HG03520 (cell line): ENCODE measurements at regions not wholly inside any gene's neighbourhood (a gene's known extent, or its start where the extent isn't known, plus 50 kb on each side); places are given as distances from the start of the nearest gene placed in this dataset.
A peak's percentile ranks its signal among the peaks of the same experiment; 100 is the strongest.
"Not testable (repeated sequence)": the region's sequence is repeated elsewhere in the genome, so short reads cannot be mapped to it uniquely, and the experiment has no call there.

Source experiments
- ATAC-seq: cut with Tn5 transposase; IDR thresholded peaks from one replicate; pipeline ENCODE4 v1.9.1; 2021; ENCODE audit warnings: mild to moderate bottlenecking, moderate library complexity; ENCODE audit not compliant: unreplicated experiment

DNA sequence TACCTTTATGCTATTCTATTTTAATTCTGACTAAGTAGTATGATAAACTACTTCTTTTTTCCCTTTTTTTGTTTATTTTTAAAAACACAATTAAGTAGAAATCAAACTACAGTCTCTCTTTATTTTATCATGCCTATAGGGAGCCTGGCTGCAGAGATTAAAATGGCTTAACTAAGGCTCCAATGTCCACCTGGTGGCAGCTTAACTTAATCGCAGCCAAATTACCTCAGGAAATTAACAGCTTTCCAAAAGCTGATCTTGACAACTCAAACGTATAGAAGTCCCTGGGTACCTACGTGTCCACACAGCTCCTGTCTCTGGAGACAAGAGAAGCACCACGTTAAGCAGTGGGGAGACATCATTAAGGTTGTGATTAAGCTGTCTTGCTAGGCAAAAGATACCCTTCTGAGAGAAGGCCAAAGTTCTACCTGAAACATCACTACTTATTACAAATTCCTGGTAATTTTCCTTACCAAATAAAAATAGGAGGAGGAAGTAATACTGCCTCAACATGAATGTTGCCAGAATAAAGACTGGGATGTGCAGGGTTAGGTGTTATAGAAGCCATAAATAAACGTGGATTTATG lies 63.2 kb upstream of the SNX19 start:
- ATAC-seq: no peak

DNA sequence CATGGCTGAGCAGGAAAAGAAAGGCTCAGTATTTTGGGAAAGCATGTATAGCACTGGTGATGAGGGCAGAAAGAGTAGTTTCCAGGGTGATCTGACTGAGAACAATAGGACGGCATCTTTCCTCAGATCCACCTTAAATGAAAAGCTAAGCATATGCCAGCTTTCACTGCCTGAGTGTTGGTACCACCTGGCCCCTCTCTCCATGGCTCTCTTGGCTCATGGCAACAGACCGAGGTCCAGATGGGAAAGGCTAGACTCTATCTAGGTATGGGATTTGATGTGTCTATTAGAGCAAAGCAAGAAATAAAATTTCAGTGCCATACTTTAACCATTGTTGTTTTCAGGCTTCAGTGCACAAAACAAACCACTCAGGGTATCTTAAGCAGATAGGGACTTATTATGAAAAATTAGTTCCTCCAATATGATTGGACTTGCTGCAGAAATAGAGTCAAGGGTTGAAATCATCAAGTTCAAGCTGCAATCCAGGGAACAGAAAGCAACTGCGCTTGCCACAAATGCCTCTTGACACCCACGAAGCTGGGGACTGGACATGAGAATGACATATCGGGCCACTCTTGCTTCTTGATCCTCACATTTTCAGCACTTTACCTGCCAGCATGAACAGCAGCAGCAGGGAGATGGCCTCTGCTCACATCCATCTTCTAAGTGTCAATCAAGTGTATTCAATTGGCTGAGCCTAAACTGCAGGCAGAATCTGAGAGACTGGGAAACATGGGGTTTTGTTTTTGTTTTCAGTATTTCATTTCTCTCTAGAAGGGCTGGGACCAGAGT lies 64.0 kb upstream of the SNX19 start:
- ATAC-seq: no peak

DNA sequence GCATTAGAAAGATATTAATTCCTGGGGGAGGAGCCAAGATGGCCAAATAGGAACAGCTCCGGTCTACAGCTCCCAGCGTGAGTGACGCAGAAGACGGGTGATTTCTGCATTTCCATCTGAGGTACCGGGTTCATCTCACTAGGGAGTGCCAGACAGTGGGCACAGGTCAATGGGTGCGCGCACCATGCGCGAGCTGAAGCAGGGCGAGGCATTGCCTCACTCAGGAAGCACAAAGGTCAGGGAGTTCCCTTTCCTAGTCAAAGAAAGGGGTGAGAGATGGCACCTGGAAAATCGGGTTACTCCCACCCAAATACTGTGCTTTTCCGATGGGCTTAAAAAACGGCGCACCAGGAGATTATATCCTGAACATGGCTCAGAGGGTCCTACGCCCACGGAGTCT lies 68.0 kb upstream of the SNX19 start:
- ATAC-seq: not testable (repeated sequence)

DNA sequence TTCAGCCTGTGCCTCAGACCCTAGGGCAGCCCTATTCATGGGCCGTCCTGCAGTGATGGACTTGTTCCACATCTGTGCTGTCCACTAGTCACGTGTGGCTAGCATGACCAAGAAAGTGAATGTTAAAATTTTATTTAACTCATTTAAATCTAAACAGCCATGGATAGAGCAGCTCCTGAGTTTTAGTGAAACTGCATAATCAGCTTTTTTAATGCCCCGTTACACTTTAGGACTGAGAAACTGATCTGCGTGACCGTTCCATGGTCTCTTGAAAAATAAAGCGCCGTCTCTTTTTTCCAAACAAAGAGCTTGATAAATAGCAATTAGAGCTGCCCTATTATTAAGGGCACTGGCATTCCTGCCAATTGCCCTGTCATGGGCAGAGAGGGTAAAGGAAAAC lies 76.5 kb upstream of the SNX19 start:
- no peak for ATAC-seq

DNA sequence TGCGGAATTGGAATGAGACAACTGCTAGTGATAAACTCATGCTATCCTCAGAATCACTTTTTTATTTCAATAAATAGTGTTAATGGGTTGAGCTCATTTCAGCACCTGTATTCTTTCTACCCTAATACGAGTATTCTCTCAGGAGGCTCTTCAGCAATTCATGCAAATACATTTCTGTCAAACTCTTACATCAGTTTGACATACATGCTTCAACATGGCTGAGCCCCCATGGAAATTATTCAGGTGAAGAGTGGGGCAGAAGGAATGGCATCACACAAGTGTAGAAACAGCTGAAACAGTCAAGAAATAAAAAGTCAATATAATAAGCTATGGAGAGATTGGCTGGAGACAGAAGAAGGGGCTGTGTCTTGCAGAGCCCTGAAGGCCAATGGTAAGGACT lies 77.8 kb upstream of the SNX19 start:
- ATAC-seq: no peak

DNA sequence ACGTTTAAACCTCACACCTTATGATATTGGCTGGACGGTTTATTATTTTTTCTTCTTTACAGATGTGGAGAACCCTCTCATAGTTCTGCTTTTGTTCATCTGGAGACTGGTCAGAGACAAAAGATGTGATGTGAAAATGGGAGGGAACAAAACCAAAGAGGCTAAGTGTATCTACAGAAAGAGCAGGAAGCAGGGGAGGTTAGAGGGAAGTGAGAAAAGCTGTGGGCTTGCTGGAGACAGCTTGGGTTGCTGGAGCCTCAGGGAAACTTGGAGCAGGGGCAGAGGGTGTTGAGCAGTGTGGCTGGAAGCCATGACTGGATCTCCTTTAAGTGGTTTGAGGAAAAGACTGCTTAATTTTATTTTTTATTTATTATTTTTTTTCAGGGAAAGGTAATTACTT lies 79.0 kb upstream of the SNX19 start:
- ATAC-seq: no peak

DNA sequence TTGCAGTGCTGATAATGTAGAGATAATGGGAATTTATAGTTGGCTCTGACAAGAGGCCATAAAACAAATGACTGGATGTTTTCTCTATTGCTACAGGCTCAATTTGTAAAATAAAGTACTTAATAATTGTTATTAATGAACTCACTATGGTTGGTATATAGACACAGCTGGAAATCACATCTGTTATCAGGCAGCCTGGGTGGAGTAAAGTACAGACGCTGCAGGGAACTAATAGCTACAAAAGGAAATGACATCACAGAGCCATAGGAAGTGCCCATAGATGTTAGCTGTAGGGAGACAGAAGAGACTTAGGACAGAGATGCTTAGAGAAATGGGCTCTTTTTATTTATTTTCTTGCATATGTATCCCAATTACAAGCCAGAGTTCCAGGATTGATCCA lies 81.0 kb upstream of the SNX19 start:
- ATAC-seq: no peak

DNA sequence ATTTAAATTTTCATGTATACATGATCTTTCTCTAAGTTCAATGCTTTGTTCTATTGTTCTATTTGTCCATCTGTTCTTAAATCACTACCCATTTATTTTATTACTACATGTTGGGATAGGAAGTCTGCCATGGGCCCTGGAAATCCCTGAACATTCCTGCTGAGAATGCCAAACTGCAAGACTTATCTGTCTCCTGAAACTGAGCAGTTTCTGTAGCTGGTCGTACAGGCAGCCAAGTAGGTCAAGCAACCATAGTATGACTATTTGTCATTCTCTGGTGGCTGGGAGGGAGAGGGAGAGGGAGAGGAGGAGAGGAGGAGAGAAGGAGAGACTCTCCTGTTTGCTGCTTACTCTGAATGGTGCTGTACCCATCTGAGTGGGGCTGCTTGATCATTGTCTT lies 82.8 kb upstream of the SNX19 start:
- no peak for ATAC-seq

DNA sequence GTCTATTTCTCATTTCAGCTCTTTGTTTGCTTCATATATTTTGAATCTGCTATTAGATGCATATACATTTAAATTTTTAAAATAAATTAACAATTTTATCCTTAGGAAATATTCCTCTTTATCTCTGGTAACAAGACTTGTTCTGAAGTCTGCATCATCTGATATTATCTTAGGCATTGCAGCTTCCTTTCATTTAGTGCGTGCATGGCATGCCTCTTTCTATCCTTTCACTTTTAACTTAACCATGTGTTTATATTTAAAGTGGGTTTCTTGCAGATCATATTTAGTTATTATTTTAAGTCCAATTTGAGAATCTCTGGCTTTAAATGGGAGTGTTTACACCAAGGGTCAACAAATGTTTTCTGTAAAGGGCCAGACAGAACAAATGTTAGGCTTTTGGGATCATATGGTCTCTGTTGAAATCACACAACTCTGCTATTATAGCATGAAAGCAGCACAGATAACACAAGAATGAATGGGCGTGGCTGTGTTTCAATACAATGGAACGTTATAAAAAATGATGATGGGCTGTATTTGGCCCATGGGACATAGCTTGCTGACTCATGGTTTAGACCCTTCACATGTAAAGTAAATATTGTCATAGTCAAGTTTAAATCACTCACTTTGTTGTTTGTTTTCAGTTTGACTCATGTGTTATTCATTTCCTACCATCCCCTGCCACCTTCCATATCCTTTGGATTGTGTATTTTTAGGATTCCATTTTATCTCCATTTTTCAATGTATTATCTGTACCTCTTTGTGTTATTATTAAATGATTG lies 83.9 kb upstream of the SNX19 start:
- no peak for ATAC-seq

DNA sequence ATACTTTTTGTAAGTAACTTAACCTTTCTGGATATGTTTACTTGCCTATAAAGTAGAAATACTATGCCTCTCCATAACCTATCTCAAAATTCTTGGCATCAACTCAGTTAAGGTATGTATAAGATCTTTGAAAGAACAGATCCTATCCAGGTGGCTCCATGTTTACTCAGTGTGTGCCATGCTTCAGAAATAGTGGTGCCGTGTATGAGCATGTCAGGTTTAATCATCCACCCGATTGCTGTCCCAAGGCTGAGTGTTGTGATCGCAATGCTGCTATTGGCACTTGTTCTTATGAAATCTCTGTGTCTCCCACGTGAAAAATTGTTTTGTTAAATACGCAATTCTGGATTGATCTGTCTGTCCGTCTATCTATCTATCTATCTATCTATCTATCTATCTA lies 85.9 kb upstream of the SNX19 start:
- no peak for ATAC-seq

DNA sequence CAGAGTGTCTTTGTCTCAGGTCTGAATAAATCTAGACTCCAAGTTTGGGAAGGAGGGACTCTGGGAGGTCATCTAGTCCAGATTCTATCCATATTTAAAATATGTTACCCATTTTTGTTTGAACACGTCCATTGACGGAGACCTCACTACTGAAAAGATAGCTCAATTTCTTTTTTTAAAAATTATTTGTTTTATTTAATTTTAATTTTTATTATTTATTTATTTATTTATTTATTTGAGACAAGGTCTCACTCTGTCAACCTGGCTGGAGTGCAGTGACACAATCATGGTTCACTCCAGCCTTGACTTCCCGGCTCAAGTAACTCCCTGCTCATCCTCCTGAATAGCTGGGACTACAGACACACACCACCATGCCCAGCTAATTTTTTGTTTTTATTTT lies 89.5 kb upstream of the SNX19 start:
- no peak for ATAC-seq

DNA sequence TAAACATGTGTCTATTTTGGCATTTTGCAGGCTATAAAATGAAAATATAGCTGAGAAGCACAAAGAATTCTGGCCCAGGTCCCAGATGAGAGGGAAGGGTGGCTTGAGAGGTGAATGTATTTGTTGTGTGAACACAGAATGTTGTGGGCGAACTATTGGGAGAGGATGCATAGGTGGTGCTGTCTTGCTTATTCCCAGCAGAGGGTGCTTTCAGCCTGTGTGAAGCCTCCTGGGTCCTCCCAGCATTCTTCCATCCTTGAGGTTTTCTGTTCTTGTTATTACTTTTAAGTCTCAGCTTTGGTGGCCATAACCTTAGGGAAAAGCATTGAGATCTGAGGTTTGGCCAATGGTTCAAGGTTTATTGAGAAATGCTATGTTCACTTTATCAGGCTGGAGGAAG lies 108.7 kb upstream of the SNX19 start:
- no peak for ATAC-seq

DNA sequence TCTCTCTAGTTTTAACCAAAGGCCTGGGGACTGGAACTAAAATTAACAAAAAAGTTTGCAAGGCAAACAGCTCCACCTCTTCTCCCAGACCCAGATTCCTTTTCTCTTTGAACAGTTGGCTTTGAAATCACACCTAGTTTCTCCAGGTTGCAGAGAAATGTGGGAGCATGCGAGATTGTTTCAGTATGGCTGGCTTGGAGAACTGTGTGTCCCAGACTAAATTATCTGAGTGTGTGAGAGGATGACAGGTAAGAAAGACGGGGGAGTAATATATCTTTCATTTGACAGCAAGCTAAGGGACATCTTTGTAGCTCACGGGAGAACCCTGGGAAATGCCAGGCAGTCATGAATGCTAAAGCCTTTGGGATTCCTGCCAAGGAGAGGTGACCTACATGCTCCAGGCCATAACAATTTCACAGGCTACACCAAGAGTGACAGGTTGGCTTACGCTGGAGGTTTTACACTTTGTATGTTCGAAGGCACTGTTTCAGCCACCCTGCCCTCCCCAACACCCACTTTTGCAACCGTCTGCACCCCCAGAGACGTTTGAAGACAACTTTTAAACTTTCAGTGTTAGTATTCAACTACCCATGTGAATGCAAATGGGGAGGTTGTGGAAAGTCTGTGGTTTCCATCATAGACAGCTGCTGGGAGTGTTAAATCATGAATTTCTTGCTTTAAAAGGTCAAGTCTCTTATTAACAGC lies 109.3 kb upstream of the SNX19 start:
- peak; percentile 76 for ATAC-seq

DNA sequence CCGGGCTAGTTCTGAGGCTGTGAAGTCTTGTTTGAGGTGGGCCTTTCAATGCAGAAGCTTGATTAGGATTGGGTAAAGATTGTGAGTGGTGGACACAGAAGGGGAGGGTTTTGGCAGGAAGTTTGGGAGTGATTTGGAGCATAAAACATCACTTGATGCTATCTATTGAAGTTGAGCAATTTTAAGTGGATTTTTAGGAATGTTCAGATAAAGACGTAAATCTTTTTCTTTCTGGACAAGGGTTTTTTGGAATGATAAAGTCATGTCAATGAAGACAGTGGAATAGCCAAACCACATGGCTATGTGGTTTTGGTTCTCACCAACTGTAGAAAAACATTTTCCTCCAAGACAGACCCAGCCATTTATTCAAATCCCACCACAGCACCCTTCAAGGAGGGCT lies 111.2 kb upstream of the SNX19 start:
- no peak for ATAC-seq

DNA sequence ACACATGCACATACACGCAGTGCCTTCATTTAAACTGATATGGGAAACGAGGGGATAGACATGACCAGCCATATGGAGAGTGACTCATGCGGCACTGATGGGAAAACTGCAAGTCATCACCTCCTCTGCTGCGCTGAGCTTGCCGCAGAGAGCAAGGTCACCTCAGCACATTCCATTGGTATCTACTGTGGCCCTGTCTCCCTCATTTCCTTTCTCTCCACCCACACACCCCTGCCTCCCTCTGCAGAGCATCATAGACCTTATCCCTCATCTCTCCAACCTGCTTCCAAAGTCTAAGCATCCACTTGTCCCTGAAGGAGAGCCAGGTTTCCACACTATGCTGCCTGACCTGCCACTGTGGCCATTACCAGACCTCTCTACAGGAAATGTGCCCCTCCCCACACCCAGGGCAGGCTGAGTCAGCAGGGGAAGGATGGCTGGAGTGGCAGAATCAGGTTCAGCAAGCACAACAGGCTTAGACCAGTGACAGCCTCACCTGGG lies 116.9 kb upstream of the SNX19 start:
- ATAC-seq: no peak

DNA sequence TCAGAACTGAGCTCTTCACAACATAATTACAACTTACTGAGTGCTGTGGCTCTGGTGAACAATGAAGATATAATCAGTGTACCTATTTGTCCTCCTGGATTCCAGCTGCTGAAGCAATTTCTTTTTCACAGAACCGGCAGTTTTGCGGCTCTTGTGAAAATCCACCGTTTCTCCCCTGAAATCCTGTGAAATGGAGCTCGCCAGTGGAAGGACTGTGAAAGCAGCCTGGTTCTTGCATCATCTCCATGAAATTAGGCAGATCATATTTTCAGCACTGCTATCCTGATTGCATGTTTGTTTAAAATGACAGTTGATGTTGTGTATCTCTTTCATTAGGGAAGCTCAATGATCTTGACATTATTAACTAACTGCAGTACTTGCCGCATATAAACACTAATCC lies 120.2 kb upstream of the SNX19 start:
- no peak for ATAC-seq

DNA sequence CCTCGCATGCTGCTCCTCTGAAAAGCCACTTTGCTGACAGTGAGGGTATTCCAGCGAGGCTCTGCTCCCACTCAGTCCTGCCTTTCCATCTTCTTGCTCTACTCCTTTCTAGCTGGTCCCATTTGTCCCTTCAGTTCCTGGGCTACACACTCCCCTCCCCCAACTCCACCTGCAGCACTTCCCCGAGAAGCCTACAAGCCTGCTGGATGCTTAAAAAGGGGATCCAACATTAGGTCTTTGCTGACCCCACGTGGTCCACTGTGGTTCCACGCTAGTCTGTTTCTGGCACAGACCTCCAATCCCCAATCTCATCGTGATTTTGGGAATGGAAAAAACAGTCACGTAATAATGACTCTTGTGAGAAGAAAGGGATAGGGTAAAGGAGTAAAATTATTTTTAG lies 121.6 kb upstream of the SNX19 start:
- ATAC-seq: no peak

DNA sequence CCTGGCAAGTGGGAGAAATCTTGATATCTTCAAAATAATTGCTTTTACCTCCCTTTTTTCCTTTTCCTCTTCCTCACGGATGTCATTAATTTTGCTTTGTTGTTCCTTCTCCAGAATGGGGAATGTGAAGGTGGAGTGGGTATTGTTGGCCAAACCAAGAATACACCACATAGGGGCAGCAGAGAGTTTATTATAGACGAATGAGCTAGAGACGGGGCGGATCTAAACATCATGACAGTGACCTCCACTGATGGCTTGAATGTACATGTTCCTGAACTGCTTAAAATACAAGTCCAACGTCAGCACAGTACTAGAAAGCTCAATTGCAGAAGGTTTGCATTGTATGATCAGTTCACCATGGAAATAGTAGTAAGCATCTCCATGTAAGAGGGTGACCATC lies 122.3 kb upstream of the SNX19 start:
- no peak for ATAC-seq

DNA sequence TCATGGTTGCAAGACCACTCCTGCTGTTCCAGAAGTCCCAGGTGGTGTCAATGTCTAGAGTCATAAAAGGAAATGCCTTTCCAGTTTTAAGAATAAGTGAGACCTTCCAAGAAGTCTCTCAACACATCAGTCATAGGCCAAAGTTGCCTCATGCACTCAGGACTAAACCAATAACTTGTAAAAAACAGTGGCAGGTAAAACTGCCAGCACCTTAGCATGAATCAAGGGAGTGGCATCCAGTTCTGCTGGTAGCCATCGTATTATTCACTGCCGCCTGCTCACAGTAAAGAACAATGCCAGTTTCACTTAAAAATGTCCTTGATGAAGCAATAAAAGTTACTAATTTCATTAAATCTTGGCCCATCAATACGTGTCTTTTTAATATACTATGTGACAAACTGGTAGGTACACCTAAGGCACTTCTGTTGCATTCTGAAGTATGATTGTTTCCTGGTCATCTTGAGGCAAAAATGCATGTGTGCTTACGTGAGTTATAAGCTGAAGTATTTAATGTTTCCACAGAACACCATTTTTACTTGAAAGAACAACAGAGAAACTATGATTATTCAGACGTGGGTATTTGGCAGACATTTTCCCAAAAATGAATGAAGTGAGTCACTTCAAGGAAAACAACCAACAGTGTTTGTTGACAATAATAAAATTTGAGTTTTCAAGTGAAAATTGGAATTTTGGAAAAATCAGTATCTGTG lies 125.2 kb upstream of the SNX19 start:
- ATAC-seq: no peak

DNA sequence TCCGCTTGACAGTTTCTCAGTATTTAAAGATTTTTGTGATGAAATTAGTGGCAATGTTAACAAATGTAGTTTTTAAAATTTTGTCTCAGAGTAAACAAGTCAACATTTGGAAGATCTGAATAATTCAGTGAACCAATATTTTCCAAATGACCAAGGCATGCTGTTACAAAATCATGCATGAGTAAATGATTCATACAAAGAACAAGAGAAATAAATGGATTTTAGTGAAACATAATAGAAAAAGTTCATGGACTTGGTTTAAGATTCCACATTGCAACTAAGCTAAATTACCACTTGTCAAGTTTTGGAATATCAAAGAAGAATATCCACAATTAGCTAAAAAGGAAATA lies 125.7 kb upstream of the SNX19 start:
- ATAC-seq: no peak

DNA sequence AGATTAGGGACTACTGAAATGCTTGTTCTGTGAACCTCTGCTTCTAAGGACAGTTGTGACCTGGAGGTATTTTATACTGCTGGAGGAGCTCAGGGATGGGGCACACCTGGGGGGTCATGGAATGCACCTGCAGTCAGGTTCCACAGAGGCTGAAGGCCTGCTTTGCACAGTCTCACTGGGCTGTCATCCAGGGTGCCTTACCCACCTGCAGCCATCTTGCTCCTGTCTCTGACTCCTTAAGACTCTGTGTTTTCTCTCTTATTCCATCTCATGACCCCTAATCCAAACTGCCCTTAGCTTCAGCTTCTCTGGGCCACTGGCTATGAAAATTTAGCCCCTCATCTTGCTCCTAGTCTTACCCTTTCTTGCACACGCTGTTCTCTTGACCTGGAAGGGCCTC lies 127.0 kb upstream of the SNX19 start:
- ATAC-seq: no peak
